Stimulated activated CD8-positive, alpha-beta memory T cell treated with anti-CD3 and anti-CD28 coated beads, Interleukin-15, amount 100 ng/mL, for 1 hour (primary cell): ENCODE measurements at regions not wholly inside any gene's neighbourhood (a gene's known extent, or its start where the extent isn't known, plus 50 kb on each side); places are given as distances from the start of the nearest gene placed in this dataset.
"Not testable (repeated sequence)": the region's sequence is repeated elsewhere in the genome, so short reads cannot be mapped to it uniquely, and the experiment has no call there.

Source experiments
- DNase-seq: peaks from one replicate; pipeline ENCODE4 v3.0.0-alpha.2; 2020; ENCODE audit warnings: low read depth

DNA sequence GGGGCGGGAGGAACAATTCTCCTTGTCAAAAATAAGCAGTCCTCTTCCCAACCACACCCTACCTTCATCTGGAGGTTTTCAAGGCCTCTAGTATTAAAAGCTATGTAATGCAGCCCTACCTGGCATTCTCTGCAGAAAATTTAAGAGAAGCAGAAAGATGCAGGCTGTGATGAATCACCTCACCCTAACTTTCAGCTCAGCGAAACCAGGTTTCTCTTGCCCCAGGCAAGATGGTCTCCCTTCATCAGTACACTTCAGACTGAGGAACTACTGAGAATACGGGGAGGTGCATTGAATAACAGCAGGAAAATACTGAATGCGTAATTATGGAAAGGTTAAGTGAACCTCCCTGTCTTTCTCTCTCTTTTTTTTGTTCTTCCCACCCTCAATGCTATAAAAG is 437.6 kb upstream of the KLF12 start:
- DNase-seq: no peak

DNA sequence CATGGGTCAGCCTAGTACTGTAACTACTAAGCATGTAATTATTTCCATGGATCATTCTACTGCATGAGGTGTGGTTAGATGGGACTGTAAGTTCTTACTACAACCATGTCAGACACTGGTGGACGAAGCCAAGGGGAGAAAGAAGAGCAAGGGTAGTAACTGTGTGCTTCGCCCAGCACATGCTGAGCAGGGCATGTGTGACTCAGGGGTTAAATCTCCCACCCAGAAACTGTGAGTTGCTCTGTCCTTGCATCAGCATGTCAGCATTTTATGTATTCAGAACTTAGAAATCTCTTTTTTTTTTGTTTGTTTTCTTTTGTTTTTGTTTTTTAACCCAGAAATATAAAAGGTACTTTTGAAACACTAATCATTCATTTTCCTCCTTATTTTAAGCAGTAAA is 436.6 kb upstream of the KLF12 start:
- no peak for DNase-seq

DNA sequence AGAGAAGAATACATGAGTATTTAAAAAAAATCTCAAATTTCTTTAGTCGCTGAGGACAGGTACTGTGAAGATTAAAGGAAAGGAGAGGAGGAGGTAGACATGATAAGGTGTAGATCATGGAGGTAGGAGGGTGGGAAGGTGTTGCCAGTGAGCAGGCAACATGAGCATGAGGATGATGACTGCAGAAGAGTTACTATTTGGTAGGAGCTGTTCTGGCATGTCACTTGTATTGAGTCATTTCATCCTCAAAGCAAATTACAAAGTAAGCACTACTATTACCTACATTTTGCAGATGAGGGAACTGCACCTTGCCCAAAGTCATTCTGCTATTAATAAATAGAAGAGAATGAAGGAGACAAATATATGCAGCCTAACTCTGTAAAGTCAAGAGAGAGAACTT is 435.8 kb upstream of the KLF12 start:
- no peak for DNase-seq

DNA sequence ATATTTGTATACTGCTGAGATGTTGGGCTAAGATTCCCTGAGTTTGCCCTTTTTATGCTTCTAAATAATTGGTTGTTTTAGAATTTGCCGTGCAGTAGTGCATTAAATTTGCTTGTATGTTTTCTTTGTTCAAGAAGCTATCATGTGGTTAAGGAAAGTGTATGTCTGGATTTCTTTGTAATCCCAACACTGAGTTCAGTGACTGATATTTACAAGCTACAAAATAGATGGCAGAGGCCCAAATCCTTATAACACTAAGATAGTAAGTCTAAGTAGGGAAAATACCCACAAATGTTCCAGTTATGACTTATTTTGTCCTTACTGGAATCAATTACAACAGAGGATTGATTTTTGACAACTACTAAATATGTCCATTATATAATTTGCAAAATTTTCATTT is 435.0 kb upstream of the KLF12 start:
- DNase-seq: no peak

DNA sequence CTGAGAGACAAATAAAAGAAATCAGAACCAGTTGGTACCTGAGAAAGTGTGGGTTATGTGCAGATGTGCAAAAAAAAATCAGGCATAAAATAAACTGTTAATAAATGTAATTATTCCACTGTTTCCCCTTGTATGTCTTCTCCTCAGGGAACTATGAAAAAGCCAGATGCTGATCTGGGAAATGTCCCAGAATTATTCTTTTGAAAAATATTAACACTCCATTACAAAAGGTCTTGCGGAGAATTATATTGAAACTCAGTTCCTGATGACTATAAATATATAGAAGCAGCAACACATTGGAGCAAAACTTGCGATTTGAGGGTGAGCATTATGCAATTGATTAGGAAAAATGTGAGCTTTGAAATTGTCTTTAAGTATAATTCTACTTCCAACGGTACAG is 433.3 kb upstream of the KLF12 start:
- DNase-seq: no peak

DNA sequence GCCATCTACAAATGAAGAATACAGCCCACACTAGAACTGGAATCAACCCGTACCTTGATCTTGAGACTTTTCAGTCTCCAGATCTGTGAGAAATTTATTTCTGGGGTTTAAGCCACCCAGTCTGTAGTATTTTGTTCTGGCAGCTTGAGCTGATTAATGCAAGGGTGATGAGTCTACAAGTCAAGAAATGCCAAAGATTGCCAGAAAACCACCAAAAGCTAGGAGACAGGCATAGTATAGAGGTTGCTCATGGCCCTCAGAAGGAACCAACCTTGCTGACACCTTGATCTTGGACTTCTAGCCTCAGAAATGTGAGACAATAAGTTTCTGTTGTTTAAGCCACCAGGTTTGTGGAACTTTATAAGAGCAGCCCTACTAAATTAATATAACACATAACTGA is 428.2 kb upstream of the KLF12 start:
- DNase-seq: no peak

DNA sequence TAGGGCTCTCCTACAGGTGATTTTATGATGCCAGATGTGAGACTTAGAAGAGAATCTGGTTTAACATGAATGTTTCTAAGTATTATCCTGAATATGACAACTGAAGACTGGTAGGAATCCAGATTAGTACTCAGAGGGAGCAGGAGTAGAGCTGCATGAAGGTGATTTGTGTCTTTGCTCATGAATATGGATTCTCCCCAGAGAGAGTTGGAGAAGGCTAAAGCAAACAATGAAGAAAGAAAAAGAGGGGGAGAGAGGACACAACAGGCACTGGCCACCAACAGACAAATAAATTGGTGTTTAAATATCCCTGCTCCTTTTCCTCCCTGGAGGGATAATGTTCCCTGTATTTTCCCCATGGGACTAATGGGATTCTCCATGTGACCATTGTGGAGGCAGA is 427.0 kb upstream of the KLF12 start:
- no peak for DNase-seq

DNA sequence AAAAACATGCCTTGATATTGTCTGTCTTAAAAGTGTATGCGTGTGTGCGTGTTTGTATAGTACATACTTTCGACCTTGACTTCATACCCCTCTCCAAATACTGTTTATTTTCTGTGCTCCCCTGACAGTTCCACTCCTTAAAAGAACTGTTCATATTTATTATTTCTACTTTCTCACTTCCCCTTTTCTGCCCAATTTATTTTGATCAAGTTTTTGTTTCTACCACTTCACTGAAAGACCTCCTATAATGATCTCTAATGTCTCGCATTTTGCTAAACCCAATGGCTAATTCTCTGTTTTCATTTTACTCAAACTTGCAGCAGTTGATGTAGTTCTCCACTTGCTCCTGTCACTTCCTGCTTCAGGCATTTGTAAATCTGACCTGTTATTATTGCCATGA is 426.1 kb upstream of the KLF12 start:
- no peak for DNase-seq

DNA sequence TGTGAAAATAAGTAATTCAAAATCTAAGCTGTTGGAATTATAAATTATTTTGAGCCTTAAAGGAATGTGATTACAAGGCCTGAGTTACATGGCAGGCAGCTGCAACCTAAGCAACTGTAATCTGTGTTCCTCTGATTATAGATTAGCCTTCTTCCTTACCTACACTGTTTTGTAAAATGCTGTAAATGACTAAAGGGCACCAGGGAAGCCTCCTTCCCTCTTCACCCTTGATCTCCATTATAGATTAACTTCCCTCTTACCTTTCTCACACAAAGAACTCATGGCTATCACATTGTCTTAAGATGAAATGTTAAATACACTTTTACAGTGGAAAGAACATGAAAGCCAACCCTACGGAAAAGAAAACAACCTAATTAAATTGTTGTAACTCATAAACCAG is 423.7 kb upstream of the KLF12 start:
- no peak for DNase-seq

DNA sequence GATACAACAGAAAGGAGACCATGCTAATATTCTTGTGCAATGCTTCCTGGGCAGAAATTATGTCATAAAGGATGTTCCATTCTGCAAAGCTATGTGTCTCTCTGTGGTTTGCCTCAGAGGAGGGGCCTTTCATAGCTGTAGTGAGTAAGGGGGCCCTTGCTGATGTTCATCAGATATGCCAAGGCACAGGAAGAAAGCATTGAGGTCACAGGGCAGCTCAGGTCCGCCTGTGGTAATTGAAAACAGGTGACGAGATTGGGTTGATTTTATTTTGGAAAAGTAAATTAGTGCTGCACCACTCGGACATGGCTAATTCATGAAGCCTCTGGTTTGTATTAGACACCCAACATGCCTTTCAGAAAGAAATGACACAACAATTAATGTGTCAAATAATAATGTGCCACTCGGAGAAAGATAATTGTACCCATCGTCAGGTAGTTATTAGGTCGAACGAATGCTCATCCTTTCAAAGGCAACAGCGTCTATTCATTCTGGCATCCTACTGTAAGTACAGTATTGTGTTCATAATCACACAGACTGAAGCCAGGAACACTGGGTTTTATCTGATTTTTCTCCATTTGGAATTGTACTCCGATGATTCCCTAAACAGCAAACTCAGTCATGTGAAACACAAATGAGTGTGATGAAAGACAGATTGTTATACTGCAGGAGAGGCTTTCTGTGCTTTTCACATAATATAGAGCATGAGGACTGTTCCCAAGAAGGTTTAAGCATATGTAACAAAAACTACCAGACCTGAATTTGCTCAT is 421.6 kb upstream of the KLF12 start:
- DNase-seq: no peak

DNA sequence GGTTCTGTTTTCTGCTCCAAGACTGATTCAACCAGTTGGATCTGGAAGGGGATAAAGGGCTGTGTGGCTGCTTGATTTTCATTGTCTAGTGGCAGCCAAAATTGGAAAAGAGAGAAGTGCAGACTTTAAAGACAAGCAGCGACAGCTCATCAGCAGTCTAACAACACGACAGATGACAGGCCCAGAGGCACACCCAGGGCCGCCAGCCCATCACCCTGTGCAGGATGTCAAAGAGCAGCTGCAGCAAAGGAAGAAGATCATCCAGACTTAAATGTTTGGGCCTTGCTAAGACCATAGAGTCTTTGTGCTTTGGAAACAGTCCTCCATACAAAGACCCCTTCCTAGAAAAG is 421.0 kb upstream of the KLF12 start:
- DNase-seq: no peak

DNA sequence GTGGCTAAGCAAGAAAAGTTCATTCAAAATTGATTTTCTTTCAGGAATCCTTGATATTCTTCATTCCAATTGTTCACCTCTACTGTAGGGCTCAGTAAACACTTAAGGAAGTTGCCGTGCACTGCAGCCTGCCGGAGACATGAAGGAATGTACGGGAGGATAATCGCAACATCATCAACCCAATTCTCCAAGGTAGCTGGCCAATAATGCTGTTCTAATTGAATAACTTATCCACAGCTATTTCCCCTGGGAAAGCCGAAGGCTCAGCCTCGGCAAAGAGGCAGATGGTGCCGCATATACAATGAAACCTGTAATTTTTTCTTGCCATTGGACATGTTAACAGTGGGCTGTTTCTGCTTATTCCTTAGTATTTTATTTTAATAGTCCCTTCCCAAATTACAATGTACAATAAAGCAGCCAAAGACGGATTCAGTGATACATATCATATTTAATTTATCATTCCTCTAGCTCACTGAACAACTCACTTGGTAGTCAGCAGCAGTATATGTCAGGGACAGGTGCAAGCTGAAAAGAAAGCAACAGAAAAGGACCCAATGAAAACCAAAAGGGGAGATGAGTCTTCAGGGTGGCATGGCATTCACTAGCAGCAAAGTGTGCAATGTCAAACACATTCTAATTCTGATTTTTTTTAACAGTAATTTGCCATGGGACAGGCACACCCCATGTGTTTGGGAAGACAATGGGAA is 420.5 kb upstream of the KLF12 start:
- no peak for DNase-seq

DNA sequence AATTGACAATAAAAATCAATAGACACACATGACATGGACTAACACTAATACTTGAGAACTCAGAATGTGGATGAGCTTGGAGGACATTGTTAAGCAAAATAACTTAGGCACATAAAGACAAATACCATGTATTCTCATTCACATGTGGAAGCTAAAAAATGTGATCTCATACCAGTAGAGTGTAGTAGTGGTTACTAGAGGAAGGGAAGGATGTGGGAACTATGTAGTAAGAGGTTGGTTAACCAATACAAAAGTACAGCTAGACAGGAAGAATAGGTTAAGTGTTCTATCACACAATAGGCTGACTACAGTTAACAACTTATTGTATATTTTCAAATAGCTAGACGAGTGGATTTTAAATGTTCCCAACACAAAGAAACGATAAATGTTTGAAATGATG is 415.8 kb upstream of the KLF12 start:
- DNase-seq: no peak

DNA sequence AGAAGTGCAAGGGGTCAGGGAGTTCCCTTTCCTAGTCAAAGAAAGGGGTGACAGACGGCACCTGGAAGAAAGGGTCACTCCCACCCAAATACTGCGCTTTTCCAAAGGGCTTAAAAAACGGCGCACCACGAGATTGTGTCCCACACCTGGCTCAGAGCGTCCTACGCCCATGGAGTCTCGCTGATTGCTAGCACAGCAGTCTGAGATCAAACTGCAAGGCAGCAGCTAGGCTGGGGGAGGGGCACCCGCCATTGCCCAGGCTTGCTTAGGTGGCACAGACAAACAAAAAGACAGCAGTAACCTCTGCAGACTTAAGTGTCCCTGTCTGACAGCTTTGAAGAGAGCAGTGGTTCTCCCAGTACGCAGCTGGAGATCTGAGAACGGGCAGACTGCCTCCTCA is 402.4 kb upstream of the KLF12 start:
- DNase-seq: not testable (repeated sequence)

DNA sequence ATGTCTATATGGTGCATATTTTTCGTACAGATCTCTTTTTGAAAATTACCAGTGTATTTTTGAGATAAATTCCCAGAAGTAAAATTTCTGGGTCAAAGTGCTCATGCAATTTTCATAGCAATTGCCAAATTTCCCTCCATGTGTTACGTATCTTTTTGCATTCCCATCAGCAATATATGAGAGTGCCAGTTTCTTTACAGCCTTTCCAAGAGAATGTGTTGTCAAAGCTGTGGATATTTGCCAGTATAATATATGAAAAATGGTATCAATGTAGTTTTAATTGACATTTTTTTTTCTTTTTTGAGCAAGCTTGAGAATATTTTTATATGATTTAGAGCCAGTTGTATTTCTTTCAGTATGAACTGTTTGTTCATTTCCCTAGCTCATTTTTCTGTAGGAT is 399.0 kb upstream of the KLF12 start:
- DNase-seq: no peak

DNA sequence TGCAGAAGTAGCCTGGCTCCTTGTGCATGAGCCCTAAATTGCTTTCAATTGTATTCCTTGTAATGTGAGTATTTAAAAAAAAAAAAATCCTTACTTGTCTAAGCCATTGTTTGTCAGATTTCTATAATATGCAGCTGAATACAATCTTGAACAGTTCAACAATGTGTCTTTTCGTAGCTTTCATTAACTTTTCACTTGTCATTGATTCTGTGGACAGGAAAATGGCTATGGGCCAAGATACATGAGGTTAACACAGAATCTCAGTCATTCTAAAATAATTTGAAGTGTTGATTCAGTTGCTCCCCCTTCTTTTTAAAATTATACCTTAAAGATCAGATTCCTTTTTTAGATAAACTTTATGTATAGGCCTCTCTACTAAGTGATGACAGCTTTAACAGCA is 395.8 kb upstream of the KLF12 start:
- no peak for DNase-seq

DNA sequence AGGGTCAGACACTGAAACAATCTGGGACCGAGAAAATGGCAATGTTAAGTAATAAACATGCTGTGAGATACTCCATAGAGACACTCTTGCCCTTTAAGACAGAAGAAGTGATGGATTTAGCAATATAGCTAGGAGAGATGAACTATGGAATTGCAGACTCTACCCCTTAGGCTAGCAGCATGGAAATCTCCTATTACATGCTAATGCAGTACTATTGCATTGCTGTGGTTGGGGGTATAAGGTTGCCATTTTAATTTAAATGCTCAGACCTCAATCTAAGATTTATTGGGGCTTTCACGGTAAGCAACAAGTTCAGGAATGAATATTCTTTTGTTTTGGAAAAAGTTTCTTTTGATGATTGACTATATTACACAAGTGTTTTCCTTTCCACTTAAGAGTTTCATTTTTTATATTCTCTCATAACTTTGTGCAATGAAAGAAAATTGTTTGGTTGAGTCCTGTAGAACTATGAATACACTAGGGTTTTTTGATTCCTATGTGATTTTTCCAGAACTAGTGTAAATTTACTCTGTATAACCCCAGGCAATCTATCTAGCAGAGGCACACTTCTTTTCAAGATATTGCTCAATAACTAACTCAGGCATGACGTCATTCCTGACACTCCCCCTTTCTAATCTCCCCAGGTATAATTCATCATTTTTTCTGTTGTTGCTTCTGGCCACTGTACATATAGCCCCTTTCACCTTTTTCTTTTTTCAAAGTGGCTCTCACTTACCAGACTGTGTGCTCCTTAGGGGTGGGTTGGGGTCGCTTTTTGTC is 394.7 kb upstream of the KLF12 start:
- no peak for DNase-seq

DNA sequence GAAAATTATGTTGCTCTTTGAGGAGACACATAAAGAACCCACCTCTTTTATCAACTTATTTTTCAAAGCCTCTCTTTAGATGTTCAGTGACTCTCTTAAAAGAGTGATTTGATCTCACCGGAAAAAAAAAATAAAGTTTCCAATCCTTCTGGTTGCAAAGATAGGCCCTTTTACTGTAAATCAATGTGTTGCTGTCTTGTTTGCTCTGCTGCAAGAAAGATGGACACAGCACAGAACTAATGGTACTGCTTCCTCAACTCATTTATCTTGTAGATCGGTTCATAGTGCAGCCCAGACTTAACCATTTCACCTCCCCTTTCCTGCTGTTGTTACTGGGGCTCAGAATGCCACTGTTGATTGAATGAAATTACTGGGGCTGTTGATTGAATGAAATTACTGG is 388.9 kb upstream of the KLF12 start:
- DNase-seq: no peak

DNA sequence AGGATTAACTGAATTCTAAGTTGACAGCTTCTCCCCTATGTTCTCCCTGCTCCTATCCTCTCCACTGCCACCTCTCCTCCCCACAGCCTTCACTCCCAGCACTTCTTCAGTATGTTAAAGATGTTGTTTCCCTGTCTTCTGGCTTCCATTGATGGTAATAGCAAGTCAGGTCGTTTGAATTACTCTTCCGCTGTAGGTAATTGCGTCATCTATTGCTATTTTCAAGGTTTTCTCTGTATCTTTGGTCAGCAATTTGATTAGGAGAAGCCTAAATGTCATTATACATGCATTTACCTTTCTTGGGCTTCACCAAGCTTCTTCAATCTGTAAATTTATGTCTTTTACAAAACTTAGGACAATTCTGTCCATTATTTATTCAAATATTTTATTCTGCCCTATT is 377.3 kb upstream of the KLF12 start:
- DNase-seq: no peak

DNA sequence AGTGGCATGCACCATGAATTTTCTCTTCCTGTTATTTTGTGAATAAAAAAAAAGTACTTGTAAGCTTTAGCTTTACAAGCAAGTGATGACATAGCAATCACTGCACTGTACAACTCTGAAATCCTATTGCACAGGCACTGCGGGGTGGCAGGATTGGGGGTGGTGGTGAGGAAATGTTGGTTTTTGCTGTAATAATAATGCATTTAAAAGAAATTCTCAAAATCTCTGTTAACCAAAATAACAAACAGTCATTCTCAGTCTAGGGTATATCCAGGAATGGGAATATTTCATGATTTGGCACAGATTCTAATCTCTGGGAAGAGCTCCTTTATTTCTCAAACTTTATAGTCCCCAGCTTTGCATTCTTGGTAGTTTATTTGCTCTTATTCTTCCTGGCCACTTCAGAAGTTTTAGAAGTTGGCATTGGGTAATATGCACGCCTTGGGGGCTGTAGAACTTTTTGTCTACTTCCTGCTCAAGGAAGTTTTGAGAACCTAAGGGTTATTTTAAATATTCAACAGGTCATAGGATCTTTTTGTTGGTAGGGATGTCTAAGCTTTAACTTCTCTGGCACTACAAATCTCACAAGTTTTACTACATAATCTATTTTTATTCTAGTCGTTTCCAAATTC is 353.0 kb upstream of the KLF12 start:
- DNase-seq: no peak

DNA sequence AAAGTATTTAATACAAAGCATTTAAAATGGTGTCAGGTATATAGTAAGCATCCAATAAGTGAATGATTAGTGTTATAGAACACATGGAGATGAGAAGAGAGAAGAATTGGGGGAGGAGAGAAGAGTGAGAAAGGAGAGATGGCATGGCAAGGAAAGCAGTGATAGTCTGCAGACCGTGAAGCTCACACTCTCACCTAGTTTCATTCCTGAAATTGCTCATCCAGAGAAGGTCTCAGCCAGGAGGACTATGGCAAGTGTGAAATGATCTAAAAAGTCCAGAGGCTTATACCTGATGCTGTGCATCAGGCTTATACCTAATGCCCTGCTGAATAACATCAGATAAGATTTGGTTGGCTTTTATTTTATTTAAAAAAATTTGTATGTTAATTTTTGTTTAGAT is 351.6 kb upstream of the KLF12 start:
- no peak for DNase-seq

DNA sequence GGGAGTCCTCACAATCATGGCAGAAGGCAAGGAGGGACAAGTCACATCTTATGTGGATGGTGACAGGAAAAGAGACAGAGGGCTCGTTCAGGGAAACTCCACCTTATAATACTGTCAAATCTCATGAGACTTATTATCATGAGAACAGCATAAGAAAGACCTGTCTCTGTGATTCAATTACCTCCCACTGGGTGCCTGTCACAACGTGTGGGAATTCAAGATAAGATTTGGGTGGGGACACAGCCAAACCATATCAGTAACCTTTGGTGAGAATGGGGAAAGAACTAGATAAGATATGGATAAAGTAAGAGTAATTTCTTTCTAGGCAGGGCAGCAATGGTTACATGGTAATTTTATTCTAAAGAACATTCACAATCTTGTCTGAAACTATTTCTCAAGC is 344.9 kb upstream of the KLF12 start:
- no peak for DNase-seq

DNA sequence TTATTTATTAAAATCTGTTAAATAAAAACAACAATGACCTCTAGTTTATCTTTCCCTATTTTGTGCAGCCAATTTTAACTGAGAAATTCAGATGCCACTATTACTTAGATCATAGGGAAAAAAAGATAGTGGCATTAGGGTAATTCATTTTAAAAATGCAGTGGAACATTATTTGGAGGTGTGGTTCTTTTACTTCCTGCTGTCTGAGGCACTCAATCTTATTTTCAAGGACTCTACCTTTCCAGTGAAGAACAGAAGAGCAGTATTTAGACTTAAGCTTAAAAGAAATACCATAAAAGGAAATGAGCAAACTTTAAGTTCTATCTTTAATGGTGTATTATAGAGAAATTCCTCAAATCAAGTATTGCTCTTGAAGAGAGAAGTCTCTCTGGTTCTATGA is 342.6 kb upstream of the KLF12 start:
- DNase-seq: no peak
